MM.1S (cell line): ENCODE measurements at regions not wholly inside any gene's neighbourhood (a gene's known extent, or its start where the extent isn't known, plus 50 kb on each side); places are given as distances from the start of the nearest gene placed in this dataset.

Source experiments
- EZH2 ChIP-seq: fragments of 300-600 bp; sonication (generic); optimal IDR thresholded peaks from 2 replicates; pipeline ENCODE3; 2017; ENCODE audit warnings: low read depth, mild to moderate bottlenecking, antibody characterized with exemption, low read length, mixed read lengths
- TF ChIP-seq, protein P1 (sequence below): fragments of 300-600 bp; sonication (generic); IDR thresholded peaks from 2 replicates; pipeline ENCODE4 v1.5.1; 2016; ENCODE audit warnings: antibody characterized with exemption, low read length, mixed read lengths

DNA sequence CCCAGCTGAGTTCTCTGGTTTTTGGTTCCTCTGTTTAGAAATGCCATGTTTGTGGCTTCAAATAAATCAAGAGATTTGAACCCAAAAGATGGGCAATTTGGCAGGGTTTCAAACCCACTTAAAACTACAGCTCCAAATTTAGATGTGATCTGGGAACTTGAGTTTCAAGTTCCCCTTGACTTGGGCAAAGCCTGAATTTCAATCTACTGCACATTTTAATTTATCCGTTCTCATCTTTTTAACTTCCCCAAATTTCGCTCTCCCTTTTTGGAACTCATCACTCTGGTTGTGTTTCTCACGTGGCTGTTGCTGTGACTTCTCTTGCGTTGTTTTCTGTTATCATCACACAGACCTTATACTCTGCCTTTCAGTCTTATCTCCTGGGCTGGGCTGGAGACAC is 230.9 kb downstream of the CDC5L start:
- TF ChIP-seq, protein P1, sequence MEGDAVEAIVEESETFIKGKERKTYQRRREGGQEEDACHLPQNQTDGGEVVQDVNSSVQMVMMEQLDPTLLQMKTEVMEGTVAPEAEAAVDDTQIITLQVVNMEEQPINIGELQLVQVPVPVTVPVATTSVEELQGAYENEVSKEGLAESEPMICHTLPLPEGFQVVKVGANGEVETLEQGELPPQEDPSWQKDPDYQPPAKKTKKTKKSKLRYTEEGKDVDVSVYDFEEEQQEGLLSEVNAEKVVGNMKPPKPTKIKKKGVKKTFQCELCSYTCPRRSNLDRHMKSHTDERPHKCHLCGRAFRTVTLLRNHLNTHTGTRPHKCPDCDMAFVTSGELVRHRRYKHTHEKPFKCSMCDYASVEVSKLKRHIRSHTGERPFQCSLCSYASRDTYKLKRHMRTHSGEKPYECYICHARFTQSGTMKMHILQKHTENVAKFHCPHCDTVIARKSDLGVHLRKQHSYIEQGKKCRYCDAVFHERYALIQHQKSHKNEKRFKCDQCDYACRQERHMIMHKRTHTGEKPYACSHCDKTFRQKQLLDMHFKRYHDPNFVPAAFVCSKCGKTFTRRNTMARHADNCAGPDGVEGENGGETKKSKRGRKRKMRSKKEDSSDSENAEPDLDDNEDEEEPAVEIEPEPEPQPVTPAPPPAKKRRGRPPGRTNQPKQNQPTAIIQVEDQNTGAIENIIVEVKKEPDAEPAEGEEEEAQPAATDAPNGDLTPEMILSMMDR = no peak
- TF ChIP-seq EZH2 = no peak
